ENCODE measurements at regions not wholly inside any gene's neighbourhood (a gene's known extent, or its start where the extent isn't known, plus 50 kb on each side); places are given as distances from the start of the nearest gene placed in this dataset.
"Not testable (repeated sequence)": the region's sequence is repeated elsewhere in the genome, so short reads cannot be mapped to it uniquely, and the experiment has no call there.

DNA sequence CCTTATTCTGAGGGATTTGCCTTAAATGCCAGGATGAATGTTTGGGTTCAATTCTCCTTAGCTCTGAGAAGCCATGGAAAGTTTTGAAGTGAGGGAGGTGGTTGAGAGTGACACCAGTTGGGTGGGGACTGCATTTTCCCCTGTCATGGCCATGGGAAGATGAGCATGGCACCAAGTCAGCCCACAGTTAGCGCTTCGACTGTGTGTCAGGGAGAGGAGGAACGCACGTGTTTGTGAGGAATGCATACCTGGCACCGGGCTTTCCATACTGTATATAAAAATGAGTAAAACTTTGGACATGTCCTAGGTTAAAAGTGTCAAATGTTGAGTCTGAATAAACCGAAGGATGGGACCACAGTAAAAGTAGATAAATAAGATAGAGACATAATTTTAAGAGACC is 187.5 kb upstream of the KL start:
- no peak for DNase-seq

DNA sequence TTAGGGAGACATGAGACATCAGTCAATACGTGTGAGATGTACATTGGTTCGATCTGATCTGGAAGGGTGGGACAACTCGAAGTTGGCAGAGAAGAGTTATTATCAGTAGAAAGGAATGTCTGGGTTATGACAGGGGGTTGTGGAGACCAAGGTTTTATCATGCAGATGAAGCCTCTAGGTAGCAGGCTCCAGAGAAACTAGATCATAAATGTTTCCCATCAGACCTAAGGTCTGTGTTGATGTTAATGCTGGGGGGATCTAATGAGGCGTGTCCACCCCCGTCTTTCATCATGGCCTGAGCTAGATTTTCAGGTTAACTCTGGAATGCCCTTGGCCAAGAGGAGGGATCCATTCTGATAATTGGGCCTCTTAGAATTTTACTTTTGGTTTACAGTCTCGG is 187.0 kb upstream of the KL start:
- no peak for DNase-seq

DNA sequence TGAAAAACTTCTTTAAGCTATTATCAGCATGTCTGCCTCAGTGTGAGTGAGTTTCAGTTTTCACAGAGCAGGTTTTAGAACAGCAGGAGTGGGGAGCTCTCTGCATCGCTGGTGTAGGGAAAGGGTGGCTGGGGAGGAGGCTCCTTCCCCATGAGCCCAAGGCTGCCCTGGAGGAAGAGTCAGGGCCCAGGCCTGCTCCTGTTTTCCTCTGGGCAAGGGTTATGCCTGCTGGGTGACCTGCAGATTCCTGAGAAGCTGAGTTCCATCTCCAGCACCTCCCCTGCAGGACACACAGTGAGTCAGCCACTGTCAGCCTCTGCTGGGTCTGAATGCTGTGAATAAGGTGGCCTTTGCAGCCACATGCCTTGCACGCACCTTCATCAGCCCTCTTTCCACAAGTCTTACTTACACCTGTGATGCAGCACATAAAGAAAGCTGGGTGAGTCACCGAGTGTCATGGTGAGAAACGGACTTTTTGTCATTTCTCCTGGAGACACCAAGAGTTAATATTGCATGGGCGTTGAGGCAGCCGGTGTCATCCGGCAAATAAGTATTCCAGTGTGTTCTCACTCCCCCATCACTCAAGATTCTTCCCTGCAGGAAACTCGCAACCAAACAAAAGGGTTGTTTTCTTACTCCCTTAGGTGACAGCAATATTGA is 186.4 kb upstream of the KL start:
- DNase-seq = no peak

DNA sequence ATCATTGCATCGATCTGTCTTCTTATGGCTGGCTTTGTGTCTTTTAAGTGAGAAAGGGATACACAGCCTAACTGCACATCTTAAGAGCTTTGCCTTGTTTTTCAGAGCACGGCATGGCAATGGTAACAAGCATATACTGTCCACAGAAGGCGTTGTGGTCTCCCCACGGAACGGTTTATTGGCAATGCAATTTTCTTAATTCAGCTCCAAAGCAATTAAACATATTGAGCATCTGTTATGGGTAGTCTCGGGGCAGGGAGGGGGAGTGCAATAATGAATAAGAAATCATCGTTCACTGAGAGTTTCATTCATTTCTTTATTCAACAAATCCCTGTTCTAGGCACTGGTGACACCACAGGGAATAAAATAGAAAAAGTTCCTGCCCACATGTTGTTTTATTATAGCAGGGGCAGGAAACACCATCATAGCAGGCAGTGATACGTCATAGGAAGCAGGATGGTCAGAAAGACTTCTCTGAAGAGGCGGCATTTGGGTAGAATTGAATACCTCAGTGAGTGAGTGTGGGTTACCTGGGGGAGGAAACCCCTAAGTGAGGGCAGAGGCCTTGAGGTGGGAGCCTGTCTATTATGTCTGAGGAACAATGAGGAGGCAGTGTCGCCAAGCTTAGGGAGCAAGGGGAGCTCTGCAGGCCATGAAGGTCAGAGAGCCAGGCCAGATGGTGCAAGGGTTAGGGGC is 185.7 kb upstream of the KL start:
- no peak for DNase-seq

DNA sequence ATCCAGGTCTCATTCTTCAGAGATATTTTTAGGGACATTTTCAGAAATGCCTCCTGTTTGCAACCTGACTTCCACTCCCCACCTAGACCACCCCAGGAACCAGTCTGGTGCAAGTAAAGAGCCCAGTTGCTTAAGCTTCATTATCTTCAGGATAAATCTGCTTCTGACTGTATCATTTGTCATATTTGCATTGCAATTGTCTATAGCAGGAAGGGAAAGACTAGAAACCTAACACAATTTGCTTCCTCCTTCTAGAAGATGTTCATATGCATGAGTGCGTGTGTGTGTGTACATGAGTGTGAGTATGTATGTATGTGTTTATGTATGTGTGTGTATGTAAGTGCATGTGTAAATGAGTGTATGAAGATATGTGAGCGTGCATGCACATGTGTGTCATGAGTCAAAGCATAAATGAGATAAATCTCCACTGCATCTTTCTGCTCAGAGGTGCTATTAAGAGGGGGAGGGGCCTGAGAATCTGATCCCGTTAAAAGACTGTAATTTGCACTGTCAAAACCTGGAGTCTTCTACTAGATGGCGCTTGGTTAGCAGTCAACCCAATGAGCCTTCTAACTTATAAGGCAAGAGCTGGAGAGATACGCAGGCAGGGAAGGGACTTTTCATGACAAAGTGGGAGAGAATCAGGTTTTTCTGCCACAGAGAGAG is 178.8 kb upstream of the KL start:
- DNase-seq = no peak

DNA sequence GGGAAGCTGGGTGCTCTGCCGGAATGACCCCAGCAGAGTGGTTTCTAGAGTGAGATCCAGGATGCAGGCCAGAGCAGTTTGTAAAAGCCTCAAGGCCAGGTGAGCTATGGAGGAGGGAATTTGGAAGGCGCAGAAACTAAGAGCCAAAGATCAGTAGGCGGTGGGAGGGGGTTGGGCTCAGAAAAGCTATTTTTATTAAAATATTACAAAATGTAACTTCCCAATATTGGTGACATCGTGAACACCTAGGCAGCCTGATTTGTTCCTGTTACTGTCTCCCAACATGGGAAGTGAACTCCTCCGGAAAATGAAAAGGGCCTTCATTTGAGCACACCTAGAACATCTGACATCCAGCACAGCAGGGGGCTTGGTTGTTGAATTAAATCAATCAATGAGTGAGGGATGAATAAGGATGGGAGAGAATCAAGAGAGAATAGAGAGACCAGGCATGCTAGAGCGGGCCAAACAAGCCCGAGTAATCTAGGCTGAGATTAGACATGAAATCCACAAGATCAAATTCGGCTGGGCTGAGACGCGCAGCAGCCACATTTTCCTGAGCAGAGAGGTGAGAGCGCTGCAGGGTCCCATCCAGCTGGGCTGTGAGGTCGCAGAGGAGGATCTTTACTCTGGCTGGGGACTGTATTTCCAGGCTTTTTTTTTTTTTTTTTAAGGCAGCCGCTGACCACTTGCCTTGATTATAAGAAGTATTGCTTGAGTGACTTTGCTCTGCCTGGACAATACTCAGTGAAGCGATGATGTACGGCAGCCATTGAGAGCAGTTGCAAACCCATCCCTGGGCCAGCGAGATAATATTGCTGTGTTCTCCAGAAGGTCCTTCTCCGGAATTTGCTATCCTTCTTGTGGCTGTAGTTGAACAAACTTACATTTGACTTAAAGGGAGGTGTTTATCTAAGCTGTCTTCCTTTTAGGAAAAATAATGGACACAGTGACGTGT is 178.0 kb upstream of the KL start:
- no peak for DNase-seq

DNA sequence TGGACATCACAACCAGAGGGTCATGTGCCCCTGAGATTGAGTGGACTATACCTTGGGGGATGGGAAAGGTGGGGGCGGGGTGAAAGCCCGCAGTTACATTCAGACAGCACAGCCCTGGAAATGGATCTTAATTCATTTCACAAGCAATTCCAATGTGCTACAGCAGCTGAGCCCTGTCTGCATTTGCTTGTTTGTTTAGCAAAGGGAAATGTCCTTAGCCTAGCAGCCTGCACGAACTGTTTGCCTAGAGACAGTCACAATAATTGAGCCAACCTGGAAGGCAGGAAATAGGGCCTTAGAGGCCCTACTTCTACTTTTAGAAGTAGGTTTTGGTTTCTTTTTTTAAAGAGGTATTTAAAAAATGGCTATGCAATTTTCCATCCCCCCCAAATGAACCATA is 177.3 kb upstream of the KL start:
- no peak for DNase-seq

DNA sequence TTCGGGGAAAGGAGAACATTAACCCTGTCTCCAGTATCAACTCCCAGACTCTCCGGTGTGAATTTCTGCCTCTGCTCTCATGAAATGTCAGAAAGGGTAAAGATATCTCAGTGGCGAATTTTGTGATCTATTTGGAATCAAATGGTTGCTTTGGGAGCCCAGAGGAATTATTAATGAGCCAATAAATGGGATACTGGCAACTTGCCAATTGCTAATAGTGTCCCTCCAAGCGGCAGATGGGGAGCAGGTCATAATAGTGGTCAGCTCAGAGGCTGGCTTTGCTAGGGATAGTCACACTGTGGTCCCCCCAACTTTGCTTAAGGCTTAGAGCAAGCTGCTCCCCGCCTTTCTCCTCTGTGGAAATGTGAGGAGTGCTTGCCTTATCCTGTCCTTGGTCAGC is 176.1 kb upstream of the KL start:
- no peak for DNase-seq

DNA sequence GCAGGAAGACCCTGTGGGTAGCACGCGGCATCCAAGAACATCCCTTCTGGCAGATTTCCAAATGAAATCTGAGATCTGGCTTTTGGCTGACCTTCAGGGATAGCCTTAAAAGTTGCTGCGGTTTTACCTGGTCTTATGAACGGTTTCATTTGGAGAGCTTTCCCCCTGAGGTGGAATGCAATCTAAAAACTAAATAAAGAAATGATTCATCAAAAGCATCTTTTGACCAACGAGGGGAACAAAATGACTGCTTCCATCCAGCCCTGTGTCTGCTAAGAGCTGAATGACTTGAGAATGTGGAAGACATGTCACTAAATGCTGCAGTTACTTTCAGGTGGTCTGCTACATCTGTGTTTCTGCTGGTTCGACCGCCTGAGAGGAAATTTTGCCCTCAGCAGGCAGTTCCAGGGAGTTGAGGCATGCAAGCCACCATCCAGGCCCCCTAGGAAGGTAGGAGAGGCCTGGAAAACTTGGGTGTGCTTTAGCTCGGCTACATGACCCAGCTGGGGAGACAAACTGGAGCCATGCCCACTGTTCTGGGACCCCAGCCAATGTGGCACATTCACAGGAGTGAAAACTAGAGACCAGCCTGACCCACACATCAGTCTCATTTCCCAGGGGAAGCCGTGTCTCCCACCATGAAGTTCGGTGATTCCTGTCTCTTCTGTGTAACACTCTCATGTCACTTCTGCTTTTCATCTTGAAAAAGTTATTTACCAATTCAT is 175.1 kb upstream of the KL start:
- DNase-seq = peak; percentile 9

DNA sequence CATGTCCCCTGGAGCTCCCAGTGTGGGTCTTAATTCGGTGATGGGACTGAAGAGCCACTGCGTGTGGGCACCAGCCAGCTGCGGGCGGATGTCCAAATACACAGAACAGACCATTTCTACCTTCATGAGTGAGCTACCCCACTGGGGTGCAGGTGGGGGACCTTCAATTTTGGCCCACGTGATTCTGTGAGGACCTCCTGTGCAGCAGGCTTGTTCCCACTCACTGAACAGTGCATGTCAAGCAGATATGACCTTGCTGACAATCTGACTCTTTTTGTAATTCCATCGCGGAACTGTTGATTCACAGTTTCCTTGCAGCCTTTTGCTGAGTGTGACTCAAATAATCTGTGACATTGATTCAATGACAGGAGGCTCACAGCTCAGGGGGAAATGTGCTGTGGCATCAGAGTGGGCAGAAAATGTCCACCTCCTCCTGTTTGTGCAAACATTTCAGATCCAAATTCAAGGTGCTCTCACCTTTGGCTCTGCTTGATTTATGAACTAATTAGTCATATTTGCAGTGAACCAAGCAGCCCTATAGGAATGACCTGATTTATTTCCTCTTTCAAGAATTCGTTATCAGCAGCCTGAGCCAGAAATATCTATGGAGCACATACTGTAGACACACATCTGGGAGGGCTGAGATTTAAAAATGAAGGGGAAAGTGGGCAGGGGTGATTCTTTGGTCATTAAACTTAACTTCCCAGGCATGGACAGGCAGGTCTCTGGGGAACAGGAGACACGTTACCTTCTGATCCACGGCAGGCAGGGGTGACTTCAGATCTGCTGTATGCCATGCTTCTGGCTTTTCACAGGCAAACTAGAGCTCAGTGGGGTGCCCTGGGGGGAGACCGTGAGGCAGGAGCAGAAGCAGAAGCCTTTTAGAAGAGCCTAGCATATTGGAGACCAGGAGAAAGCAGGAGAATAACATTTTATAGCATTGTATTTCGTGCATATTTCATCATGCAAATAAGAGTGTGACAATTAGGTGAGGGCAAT is 170.0 kb upstream of the KL start:
- DNase-seq = peak; percentile 46

DNA sequence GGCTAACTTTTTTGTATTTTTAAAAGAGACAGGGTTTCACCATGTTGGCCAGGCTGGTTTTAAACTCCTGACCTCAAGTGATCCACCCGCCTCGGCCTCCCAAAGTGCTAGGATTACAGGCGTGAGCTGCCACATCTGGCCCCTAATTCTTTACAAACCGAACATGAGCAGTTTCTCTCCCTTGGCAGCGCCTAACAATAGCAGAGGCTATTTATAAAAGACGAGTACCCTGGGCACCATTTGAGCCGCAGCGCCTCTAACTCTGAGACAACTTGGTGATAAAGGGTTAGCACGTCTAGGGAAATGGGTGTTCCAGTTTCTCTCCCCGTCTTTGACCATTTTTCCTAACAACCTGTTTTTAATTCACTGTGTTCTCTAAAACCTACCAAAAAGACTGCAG is 168.2 kb upstream of the KL start:
- not testable (repeated sequence) for DNase-seq

DNA sequence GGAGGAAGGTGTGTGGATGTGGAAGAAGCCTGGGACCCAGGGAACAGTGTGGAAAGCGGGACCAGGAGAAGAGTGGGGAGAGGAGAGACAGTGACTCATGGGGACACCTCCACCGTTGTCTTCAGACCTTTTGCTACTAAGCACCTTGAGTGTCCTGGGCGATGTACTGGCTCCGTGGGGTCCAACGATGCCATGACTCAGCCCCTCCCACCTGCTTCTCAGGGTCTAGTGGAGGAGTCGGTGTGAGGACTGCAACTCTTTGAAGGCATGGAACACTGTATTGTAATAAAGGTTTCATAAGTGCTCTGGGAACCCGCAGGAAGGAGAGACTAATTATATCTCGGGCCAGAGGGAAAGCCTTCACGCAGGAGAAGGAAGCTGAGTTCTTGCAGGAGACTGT is 166.9 kb upstream of the KL start:
- no peak for DNase-seq

DNA sequence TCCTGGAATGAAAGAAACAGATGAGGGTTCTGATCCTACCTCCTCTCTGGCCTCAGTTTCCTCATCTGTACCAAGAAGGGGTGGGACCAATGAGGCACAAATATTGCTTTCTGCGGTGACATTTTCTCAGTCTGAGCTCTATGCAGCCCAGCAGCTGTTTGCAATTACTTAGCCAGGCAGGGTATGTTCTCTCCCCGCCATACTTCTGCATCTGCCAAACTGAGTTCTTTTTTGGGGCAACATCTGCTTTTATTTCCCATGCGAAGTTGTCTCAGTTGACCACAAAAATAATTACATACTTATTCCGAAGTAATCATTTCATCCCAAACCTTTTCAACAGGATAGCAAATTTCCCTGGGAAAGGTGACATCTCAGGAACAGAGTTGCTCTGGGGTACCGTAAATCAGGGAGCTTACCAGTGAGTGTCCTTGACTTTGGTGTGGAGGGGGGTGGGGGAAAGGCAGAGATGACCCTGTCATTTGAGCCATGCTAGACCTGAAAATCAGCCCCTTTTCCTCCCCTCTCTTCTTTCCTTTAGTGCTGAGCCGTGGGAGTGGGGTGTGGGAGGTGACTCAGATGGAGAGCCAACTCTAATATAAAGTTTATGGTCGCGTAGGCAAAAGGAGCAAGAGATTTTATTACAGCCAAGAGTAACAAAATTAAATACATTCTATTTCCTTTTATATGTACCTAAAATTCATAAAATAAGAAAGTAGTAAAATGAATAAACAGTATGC is 165.7 kb upstream of the KL start:
- no peak for DNase-seq

DNA sequence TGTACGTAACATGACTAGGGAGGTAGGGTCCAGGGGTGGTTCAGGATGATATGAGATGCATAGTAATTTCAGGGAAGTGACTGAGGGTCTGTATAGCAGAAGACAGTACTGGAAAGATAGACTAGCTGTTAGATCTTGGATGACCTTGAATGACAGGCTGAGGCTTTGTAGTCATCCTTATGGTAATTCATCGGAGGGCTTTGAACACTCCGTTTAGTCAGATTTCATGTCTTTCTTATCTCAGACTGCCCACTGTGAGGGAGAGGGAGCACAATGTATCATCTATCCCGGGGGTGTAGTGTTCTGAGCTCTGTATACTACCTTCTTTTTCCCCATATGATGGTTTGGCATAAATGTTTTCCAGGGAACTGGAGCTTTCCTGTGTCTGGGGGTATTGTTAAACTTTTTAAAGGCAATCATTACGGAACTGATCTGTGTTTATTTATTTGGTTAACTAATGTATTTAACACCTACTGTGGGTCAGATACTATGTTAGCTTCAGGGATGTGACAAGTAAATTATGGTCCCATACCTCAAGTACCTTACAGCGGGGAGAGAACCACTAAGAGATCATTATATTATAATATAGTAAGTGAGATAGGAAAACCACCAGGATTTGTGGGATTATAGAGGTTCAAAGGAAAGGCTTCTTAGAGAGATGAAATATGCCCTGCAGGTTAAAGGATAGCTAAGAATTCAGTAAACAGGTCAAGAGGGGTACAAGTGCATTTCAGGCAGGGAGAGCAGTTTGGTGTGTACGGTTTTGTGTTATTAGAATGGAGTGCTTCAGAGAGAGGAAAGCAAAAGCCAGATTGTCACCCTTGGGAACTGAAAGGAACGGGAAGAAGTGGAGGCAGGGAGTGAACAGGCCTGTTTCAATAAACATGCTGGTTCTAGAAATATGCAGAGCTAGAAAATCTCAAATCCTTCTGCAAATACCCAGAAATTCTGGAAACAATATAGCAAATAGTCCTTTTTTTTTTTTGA is 164.8 kb upstream of the KL start:
- DNase-seq = no peak

DNA sequence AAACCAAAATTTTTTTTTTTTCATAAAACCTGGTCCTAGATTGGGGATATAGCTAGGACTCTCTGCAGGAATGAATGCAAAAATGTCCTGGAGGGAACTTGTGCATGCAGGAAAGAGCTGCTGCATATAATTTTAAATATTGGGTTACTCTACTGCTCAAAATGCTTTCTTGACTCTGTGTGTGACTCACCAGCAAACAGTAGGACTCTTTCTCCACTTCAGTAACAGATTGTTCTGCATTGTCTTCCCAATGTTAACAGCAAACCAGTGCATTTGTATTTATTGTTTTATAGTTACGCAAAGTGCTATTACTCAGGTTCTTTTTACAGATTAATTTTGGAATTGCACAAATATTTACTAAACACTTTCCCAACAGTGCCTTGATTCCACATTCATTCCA is 163.7 kb upstream of the KL start:
- no peak for DNase-seq

DNA sequence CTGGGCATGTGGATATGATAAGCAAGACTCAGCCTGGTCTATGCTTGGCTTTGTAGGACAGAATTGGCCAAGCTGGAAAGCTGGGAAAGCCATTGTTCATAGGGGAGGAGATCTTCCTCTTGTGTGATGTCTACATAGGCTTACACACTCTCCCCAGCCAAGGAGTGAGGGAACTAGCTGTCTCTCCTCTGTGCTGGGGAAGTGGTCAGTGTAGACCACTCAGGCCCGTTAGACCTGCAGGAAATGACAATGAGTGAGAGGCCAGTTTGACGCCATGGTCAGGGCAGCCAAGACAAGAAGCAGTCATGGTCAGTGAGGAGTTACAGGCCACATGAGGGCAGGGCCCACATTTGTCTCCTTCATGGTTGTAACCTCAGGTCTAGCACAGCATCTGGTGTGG is 159.1 kb upstream of the KL start:
- DNase-seq = no peak

DNA sequence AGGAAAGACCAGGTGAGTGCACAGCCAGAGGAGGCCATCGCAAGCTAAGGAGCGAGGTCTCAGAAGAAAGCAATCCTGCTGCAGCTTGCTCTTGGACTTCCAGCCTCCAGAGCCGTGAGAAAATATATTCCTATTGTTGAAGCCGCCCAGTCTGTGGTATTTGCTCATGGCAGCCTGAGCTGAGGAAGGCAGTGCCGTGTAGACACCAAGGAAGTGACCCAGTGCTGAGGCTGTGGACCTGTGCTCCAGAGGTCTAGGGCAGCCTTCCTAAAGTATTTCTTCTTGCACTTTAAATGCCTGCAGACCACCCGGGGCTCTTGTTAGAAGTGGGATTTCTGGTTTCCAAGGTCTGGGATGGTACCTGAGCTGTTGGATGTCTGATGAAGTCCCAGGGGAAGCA is 158.5 kb upstream of the KL start:
- DNase-seq = no peak

DNA sequence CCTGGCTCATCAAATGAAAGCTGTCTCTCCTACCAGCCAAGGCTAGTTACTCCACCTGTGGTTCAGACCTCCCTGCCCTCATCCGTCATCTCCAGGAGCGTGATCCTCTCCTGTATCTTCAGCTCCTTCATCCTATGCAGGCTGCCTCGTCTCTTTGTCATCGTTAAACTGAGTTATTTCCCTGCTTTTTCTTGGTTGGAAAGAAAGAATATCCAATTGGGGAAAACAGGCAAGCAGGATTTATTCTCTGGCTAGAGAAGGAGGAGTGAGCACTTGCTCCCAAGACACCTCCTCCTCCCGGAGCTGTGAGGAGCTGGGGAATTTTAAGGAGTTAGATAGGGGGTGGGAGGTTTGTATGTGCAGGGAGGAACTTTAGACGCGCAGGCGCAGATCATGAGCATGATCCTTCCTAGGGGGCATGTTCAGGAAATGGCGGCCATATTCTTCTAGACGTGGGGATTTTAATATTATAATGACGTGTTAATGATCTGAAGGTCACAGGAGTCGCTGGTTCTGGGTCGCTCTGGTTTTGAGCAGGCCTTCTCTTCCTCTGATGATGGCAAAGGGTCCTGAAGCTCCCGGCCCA is 156.4 kb upstream of the KL start:
- no peak for DNase-seq

DNA sequence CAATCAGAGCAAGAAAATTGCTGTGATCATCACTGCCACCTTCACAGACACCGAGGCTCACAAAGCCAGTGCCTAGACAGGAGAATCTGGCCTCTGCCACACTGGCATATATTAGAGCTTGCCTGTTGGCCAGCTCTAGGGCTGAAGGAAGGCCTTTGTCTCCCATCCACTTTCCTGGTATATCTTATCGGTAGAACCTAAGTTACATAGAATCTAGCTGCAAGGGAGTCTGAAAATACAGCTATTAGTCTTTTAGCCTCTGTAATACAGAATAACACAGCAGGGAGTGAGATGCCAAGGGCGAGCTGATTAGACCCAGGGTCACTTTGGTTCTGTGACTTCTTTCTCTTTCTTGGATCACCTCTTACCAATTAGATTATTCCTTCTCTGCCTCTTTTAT is 154.9 kb upstream of the KL start:
- DNase-seq = no peak
